Prostate gland (tissue), 2 donors: ENCODE measurements at regions not wholly inside any gene's neighbourhood (a gene's known extent, or its start where the extent isn't known, plus 50 kb on each side); places are given as distances from the start of the nearest gene placed in this dataset.

ENCODE experiments used
- CTCF ChIP-seq, 4 experiments: fragments of 200-600 bp in 2 of 4; fragments of 450-650 bp in 2 of 4; sonication (generic) in 2 of 4; IDR thresholded peaks; 1 replicate in 3 of 4; 2 replicates in 1 of 4; pipeline ENCODE4 v1.5.1; 2016 to 2019; ENCODE audit warnings: antibody characterized with exemption in 4 of 4, mild to moderate bottlenecking in 2 of 4, moderate library complexity in 2 of 4
- POLR2A ChIP-seq: fragments of 450-650 bp; IDR thresholded peaks from one replicate; pipeline ENCODE4 v1.6.1; 2016; ENCODE audit warnings: antibody characterized with exemption, mild to moderate bottlenecking

DNA sequence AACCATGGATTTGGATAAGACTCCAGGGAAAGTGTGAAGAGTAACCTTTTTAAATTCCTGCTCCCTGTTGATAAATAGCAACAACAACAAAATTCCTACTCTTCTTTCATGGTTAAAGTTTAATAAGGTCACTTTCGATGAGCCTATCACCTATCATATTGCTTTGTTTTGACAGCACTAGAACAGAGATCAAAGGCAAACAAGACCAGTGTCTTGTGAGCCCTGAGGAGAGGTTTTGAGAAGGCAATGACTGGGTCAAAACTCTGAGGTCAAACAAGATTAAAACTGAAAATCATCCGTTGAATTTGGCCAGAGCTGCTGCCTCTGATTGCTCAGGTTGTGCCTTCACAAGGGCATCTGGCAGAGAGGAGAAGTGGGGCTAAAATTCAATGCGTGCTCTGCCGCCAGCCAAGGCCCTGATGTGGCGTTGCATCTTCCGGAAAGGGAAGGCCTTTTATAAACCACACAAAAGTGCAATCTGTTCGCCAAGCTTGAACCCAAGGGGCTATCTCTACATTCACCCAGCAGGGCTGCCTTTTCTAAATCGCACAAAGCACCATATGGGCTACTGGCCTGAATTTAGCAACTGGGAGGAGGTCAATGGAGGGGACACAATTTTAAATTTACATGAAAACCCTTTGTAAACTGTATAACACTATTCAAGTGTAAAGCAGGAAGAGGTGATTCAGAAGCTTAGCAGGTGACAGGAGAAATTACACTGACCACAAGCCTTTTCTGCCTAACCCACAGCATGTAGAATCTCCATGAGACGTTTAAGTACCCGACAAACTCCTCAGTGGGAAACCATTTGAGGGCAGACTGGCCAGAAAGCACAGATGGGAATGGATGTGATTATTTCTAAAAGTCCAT, 140.8 kb downstream of the DAD1 start:
- TF ChIP-seq POLR2A (no peak), CTCF (IDR thresholded peaks at IDR 0.05) (no peak)
